ENCODE measurements at regions not wholly inside any gene's neighbourhood (a gene's known extent, or its start where the extent isn't known, plus 50 kb on each side); places are given as distances from the start of the nearest gene placed in this dataset.
"Not testable (repeated sequence)": the region's sequence is repeated elsewhere in the genome, so short reads cannot be mapped to it uniquely, and the experiment has no call there.

DNA sequence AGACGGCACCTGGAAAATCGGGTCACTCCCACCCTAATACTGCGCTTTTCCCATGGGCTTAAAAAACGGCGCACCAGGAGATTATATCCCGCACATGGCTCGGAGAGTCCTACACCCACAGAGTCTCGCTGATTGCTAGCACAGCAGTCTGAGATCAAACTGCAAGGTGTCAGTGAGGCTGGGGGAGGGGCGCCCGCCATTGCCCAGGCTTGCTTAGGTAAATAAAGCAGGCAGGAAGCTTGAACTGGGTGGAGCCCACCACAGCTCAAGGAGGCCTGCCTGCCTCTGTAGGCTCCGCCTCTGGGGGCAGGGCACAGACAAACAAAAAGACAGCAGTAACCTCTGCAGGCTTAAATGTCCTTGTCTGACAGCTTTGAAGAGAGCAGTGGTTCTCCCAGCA is 102.6 kb downstream of the FHIP1A start:
- TF ChIP-seq, protein P1, sequence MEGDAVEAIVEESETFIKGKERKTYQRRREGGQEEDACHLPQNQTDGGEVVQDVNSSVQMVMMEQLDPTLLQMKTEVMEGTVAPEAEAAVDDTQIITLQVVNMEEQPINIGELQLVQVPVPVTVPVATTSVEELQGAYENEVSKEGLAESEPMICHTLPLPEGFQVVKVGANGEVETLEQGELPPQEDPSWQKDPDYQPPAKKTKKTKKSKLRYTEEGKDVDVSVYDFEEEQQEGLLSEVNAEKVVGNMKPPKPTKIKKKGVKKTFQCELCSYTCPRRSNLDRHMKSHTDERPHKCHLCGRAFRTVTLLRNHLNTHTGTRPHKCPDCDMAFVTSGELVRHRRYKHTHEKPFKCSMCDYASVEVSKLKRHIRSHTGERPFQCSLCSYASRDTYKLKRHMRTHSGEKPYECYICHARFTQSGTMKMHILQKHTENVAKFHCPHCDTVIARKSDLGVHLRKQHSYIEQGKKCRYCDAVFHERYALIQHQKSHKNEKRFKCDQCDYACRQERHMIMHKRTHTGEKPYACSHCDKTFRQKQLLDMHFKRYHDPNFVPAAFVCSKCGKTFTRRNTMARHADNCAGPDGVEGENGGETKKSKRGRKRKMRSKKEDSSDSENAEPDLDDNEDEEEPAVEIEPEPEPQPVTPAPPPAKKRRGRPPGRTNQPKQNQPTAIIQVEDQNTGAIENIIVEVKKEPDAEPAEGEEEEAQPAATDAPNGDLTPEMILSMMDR (IDR thresholded peaks at IDR 0.05) = not testable (repeated sequence)
- TF ChIP-seq POLR2AphosphoS5 (IDR thresholded peaks at IDR 0.05) = not testable (repeated sequence)

All from suprapubic skin (tissue), 3 donors.